ENCODE measurements at regions not wholly inside any gene's neighbourhood (a gene's known extent, or its start where the extent isn't known, plus 50 kb on each side); places are given as distances from the start of the nearest gene placed in this dataset.

DNA sequence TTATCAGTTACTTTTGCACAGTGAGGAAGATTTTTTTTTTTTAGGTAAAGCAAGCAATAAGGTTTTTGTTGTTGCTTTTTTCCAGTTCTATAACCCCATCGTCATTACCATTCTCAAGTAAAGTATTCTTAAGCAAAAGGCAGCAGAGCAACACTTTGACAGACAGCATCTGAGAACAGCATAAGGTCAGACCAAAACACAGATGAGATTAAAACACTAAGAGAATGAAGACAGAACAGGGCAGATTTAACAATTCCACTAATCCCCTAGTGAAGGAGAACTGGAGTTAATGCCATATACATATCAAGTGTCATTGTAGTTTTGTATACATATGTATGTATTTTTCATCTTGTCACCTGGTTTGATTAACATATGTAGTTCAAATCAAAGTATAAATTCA is 290.2 kb downstream of the METTL4 start:
- no peak for DNase-seq (ENCODE audit: low spot score, unreplicated experiment)
- Mint-ChIP-seq H3K27me3 (no peaks in the 10 kb centered on the region), H3K9me3 (ENCODE audit: low read depth) (no peaks in the 10 kb centered on the region), H3K4me3 (ENCODE audit: low read depth) (no peak overlapping the region), H3K4me1 (ENCODE audit: low read depth) (peaks cover 1% of the 10 kb centered on the region), H3K36me3 (ENCODE audit: insufficient read depth) (no peaks in the 10 kb centered on the region), H3K27ac (no peak overlapping the region)
- TF ChIP-seq, protein P1, sequence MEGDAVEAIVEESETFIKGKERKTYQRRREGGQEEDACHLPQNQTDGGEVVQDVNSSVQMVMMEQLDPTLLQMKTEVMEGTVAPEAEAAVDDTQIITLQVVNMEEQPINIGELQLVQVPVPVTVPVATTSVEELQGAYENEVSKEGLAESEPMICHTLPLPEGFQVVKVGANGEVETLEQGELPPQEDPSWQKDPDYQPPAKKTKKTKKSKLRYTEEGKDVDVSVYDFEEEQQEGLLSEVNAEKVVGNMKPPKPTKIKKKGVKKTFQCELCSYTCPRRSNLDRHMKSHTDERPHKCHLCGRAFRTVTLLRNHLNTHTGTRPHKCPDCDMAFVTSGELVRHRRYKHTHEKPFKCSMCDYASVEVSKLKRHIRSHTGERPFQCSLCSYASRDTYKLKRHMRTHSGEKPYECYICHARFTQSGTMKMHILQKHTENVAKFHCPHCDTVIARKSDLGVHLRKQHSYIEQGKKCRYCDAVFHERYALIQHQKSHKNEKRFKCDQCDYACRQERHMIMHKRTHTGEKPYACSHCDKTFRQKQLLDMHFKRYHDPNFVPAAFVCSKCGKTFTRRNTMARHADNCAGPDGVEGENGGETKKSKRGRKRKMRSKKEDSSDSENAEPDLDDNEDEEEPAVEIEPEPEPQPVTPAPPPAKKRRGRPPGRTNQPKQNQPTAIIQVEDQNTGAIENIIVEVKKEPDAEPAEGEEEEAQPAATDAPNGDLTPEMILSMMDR (IDR thresholded peaks at IDR 0.05; ENCODE audit: unreplicated experiment) = no peak

DNA sequence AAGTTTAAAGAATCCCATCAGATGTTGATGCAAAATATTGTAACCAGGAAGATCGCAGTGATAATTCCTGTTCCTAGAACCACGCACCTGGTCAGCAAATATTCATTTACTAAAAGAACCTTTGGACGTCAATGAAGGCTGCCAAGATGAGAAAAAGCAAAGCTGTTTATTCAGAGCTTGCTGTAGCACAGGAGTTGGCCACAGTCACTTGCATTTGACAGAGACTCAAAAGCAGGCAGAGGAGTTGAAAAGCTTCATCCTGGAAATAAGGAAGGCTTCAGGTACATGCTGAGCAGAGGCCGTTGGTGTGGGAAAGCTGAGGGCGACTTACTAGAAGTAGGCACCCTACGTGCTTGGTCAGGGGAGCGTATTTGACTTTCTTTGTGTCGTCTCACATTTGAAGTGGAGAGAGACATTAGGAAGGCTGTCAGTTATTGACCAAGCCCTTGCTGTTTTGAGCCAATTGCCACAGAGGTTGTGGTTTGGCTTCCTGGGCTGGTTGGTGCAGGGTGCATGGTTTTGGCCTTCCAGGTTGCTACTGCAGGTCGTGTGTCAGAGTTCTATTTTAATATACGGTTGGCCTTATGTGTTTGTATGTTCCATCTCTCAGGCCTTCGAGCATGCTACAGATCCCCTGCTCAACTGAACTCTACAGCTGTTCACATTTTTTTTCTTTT is 289.6 kb downstream of the METTL4 start:
- H3K4me1 Mint-ChIP-seq (ENCODE audit: low read depth) = peaks cover 1% of the 10 kb centered on the region
- H3K27me3 Mint-ChIP-seq = no peaks in the 10 kb centered on the region
- H3K4me3 Mint-ChIP-seq (ENCODE audit: low read depth) = no peak overlapping the region
- no peak for DNase-seq (ENCODE audit: low spot score, unreplicated experiment)
- H3K27ac Mint-ChIP-seq = no peak overlapping the region
- no peaks in the 10 kb centered on the region for H3K36me3 Mint-ChIP-seq (ENCODE audit: insufficient read depth)
- no peaks in the 10 kb centered on the region for H3K9me3 Mint-ChIP-seq (ENCODE audit: low read depth)
- TF ChIP-seq, protein P1 (IDR thresholded peaks at IDR 0.05; ENCODE audit: unreplicated experiment) = no peak

DNA sequence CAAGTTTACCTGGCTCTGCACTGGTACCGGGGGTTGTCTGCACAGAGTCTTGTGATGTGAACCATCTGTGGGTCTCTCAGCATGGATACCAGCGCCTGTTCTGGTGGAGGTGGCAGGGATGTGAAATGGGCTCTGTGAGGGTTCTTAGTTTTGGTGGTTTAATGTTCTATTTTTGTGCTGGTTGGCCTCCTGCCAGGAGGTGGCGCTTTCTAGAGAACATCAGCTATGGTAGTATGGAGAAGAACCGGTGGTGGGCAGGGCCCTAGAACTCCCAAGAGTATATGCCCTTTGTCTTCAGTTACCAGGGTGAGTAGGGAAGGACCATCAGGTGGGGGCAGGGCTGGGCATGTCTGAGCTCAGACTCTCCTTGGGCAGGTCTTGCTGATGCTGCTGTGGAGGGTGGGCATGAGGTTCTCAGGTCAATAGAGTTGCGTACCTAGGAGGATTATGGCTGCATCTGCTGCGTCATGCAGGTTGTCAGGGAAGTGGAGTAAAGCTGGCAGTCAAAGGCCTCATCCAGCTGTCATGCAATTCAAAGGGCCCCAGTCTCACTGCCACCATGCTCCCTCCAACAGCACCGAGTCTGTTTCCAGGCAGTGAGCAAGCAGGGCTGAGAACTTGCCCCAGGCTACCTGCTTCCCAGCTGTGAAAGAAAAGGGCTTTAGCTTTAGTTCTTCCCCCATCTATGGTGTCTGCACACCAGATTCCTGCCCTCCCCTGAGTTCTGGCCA is 278.0 kb downstream of the METTL4 start:
- H3K4me1 Mint-ChIP-seq (ENCODE audit: low read depth) = no peaks in the 10 kb centered on the region
- H3K36me3 Mint-ChIP-seq (ENCODE audit: insufficient read depth) = no peaks in the 10 kb centered on the region
- H3K27me3 Mint-ChIP-seq = no peaks in the 10 kb centered on the region
- H3K9me3 Mint-ChIP-seq (ENCODE audit: low read depth) = peaks cover 11% of the 10 kb centered on the region
- TF ChIP-seq, protein P1 (IDR thresholded peaks at IDR 0.05; ENCODE audit: unreplicated experiment) = no peak
- H3K4me3 Mint-ChIP-seq (ENCODE audit: low read depth) = no peak overlapping the region
- no peak overlapping the region for H3K27ac Mint-ChIP-seq
- no peak for DNase-seq (ENCODE audit: low spot score, unreplicated experiment)

DNA sequence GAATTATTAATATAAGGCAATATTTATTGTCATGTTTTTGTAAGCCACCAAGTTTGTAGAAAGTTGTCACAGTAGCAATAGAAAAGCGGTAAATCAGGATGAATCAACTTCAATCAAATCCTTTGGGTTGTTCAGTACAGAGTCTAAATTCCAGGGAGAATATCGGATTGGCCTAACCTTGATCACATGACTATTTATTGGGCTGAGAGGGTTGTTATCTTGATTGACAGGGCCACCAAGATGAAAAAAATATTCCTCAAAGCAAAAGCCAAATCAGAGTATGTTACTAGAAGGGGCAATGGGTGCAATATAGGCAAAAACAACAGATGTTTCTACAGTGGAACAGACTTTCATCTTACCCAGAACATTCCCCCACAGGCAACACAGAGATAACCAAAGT is 270.0 kb downstream of the METTL4 start:
- H3K9me3 Mint-ChIP-seq (ENCODE audit: low read depth) = no peaks in the 10 kb centered on the region
- TF ChIP-seq, protein P1 (IDR thresholded peaks at IDR 0.05; ENCODE audit: unreplicated experiment) = no peak
- peaks cover 8% of the 10 kb centered on the region for H3K4me1 Mint-ChIP-seq (ENCODE audit: low read depth)
- no peak overlapping the region for H3K27ac Mint-ChIP-seq
- no peaks in the 10 kb centered on the region for H3K36me3 Mint-ChIP-seq (ENCODE audit: insufficient read depth)
- no peaks in the 10 kb centered on the region for H3K27me3 Mint-ChIP-seq
- H3K4me3 Mint-ChIP-seq (ENCODE audit: low read depth) = no peak overlapping the region
- DNase-seq (ENCODE audit: low spot score, unreplicated experiment) = no peak

DNA sequence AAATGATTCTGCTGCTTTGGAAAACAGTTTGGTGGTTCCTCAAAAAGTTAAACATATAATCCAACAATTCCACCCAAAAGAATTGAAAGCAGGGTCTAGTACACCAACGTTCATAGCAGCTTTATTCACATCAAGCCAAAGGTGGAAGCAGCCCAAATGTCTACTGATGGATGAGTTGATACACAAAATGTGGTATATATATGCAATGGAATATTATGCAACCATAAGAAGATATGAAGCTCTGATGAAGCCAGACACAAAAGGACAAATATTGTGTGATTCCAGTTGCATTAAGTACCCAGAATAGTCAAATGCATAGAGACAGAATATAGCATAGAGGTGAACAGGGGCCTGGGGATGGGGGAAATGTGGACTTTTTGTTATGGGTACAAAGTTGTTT is 269.3 kb downstream of the METTL4 start:
- Mint-ChIP-seq H3K36me3 (ENCODE audit: insufficient read depth) (no peaks in the 10 kb centered on the region), H3K27me3 (no peaks in the 10 kb centered on the region), H3K4me1 (ENCODE audit: low read depth) (peaks cover 8% of the 10 kb centered on the region), H3K27ac (no peak overlapping the region), H3K4me3 (ENCODE audit: low read depth) (no peak overlapping the region), H3K9me3 (ENCODE audit: low read depth) (no peaks in the 10 kb centered on the region)
- TF ChIP-seq, protein P1 (IDR thresholded peaks at IDR 0.05; ENCODE audit: unreplicated experiment) = no peak
- DNase-seq (ENCODE audit: low spot score, unreplicated experiment) = no peak
